HepG2 (cell line): ENCODE measurements at regions not wholly inside any gene's neighbourhood (a gene's known extent, or its start where the extent isn't known, plus 50 kb on each side); places are given as distances from the start of the nearest gene placed in this dataset.

Experiments used
- ATAC-seq: fragments of 200-7000 bp; cut with Tn5 transposase; 3 replicates; pipeline ENCODE4 v1.9.1; 2020; ENCODE audit warnings: mild to moderate bottlenecking, moderate library complexity
- BruUV-seq: library from RNA; stranded (reverse); fragments of 400-500 nt; replicated peaks from 2 replicates; lab custom pipeline; 2021; lab: Mats Ljungman, UMichigan
- CTCF ChIA-PET: fragments of 300-600 bp; formaldehyde crosslinking; extraction: SDS; loops from one replicate; lab custom pipeline; 2021; ENCODE audit warnings: low total read pairs, inconsistent platforms, low intra/inter-chr PET ratio; lab: Yijun Ruan, JAX
- POLR2A ChIA-PET: fragments of 350-600 bp; sonication (Branson Sonifier 250); formaldehyde crosslinking; loops from one replicate; lab custom pipeline; 2020; ENCODE audit warnings: antibody characterized with exemption, inconsistent platforms; lab: Yijun Ruan, JAX
- DNase-seq: peaks from one replicate; pipeline ENCODE4 v3.0.0-alpha.2; 2015; ENCODE audit warnings: low spot score
- FAIRE-seq: peaks from 3 replicates; lab custom pipeline; 2011; peaks lifted over from hg19 to GRCh38; lab: Jason Lieb, UNC
- H2AFZ ChIP-seq: one replicate; pipeline ENCODE4 v1.6.1; 2011; ENCODE audit warnings: low read length, inconsistent platforms
- H3K27ac ChIP-seq: fragments of 300-600 bp; 3 replicates; pipeline ENCODE4 v1.8.0; 2011; ENCODE audit warnings: mixed run types, mild to moderate bottlenecking, mixed read lengths, low read length, inconsistent platforms; ENCODE audit not compliant: insufficient read depth; ENCODE audit errors: extremely low read length
- H3K27me3 ChIP-seq, 2 experiments: fragments of 200-600 bp in 1 of 2; 2 replicates in 1 of 2; 3 replicates in 1 of 2; pipeline versions ENCODE4 v1.6.0 to v1.8.0; 2011; ENCODE audit warnings: low read length in 2 of 2, mild to moderate bottlenecking in 2 of 2, moderate library complexity in 2 of 2, inconsistent platforms in 1 of 2; ENCODE audit not compliant: insufficient read depth in 2 of 2, control insufficient read depth in 1 of 2
- H3K36me3 ChIP-seq, 2 experiments: fragments of 200-600 bp in 1 of 2; replicated peaks in 1 of 2; 2 replicates in 1 of 2; 3 replicates in 1 of 2; pipeline versions ENCODE4 v1.5.1 to v1.8.0; 2011; ENCODE audit warnings: low read length in 2 of 2, inconsistent platforms in 1 of 2; ENCODE audit not compliant: insufficient read depth in 2 of 2, control insufficient read depth in 1 of 2
- H3K4me1 ChIP-seq: 2 replicates; pipeline ENCODE4 v1.5.1; 2012; ENCODE audit warnings: low read length, inconsistent platforms; ENCODE audit not compliant: insufficient read depth
- H3K4me2 ChIP-seq: 2 replicates; pipeline ENCODE4 v1.6.0; 2011; ENCODE audit warnings: low read depth, low read length, inconsistent platforms
- H3K4me3 ChIP-seq, 3 experiments: fragments of 200-600 bp in 1 of 3; sonication (generic), shearing (Covaris generic) in 1 of 3; replicated peaks in 1 of 3; 2 replicates each; pipeline ENCODE4 v1.5.1; 2011 to 2016; ENCODE audit warnings: low read length in 3 of 3, inconsistent platforms in 2 of 3, low read depth in 2 of 3, mild to moderate bottlenecking in 2 of 3, control low read depth in 1 of 3, mixed read lengths in 1 of 3; ENCODE audit not compliant: insufficient read depth in 1 of 3
- H3K79me2 ChIP-seq: one replicate; pipeline ENCODE4 v1.6.1; 2011; ENCODE audit warnings: low read length, inconsistent platforms; ENCODE audit not compliant: insufficient read depth
- H3K9ac ChIP-seq: 2 replicates; pipeline ENCODE4 v1.6.0; 2011; ENCODE audit warnings: mild to moderate bottlenecking, low read depth, low read length, inconsistent platforms; ENCODE audit not compliant: insufficient read depth
- H3K9me3 ChIP-seq: 2 replicates; pipeline ENCODE4 v1.5.1; 2012; ENCODE audit warnings: mild to moderate bottlenecking, low read length
- H4K20me1 ChIP-seq: 2 replicates; pipeline ENCODE4 v1.6.0; 2011; ENCODE audit warnings: inconsistent platforms, mild to moderate bottlenecking, low read length, moderate library complexity; ENCODE audit not compliant: insufficient read depth
- ARNT ChIP-seq: fragments of 450-650 bp; IDR thresholded peaks from 2 replicates; pipeline ENCODE4 v1.6.1; 2017
- CENPT ChIP-seq: sonication (generic); formaldehyde crosslinking; IDR thresholded peaks from 2 replicates; pipeline ENCODE4 v1.8.0; 2022; ENCODE audit warnings: low read depth, mild to moderate bottlenecking, moderate library complexity, missing genetic modification reagents
- HNRNPK ChIP-seq: fragments of 200-400 bp; formaldehyde crosslinking; IDR thresholded peaks from 2 replicates; pipeline ENCODE4 v1.6.1; 2018; ENCODE audit warnings: low read length, low read depth, moderate library complexity, mild to moderate bottlenecking; ENCODE audit not compliant: poor library complexity, severe bottlenecking
- HOXA9 ChIP-seq: sonication (generic); formaldehyde crosslinking; IDR thresholded peaks from 2 replicates; pipeline ENCODE4 v1.8.1; 2022; ENCODE audit warnings: missing genetic modification reagents, mild to moderate bottlenecking, moderate library complexity, borderline replicate concordance
- KAT7 ChIP-seq: IDR thresholded peaks from 2 replicates; pipeline ENCODE4 v1.6.1; 2018; ENCODE audit warnings: borderline replicate concordance, missing compliant biosample characterization
- MATR3 ChIP-seq: sonication (generic); formaldehyde crosslinking; IDR thresholded peaks from 2 replicates; pipeline ENCODE4 v1.4.0; 2020; ENCODE audit warnings: missing genetic modification reagents
- MED1 ChIP-seq: sonication (generic); formaldehyde crosslinking; IDR thresholded peaks from 2 replicates; pipeline ENCODE4 v1.4.0; 2020; ENCODE audit warnings: missing genetic modification reagents
- MYPOP ChIP-seq: sonication (generic); formaldehyde crosslinking; IDR thresholded peaks from 2 replicates; pipeline ENCODE4 v1.8.1; 2023; ENCODE audit warnings: mild to moderate bottlenecking, moderate library complexity, missing genetic modification reagents
- TEAD3 ChIP-seq: optimal IDR thresholded peaks from 2 replicates; pipeline ENCODE3; 2016; ENCODE audit warnings: borderline replicate concordance
- TRIM24 ChIP-seq: sonication (generic); formaldehyde crosslinking; IDR thresholded peaks from 2 replicates; pipeline ENCODE4 v1.8.0; 2022; ENCODE audit warnings: mild to moderate bottlenecking, missing genetic modification reagents
- U2AF1 ChIP-seq: fragments of 200-400 bp; formaldehyde crosslinking; optimal IDR thresholded peaks from 2 replicates; pipeline ENCODE3; 2017; ENCODE audit warnings: mild to moderate bottlenecking, low read depth, low read length
- ZNF235 ChIP-seq: sonication (generic); formaldehyde crosslinking; IDR thresholded peaks from 2 replicates; pipeline ENCODE4 v1.8.1; 2023; ENCODE audit warnings: mild to moderate bottlenecking, missing genetic modification reagents, borderline replicate concordance
- ZNF24 ChIP-seq: fragments of 450-650 bp; IDR thresholded peaks from 2 replicates; pipeline ENCODE4 v1.6.1; 2017; ENCODE audit warnings: antibody characterized with exemption, mild to moderate bottlenecking
- ZNF512B ChIP-seq: sonication (generic); formaldehyde crosslinking; IDR thresholded peaks from 2 replicates; pipeline ENCODE4 v1.5.1; 2020; ENCODE audit warnings: missing genetic modification reagents, mild to moderate bottlenecking, borderline replicate concordance
- WGBS: methylation state at CpG from one replicate; pipeline ENCODE4 v1.1.6; 2017; ENCODE audit warnings: low lambda C conversion rate; 5-methylcytosine and 5-hydroxymethylcytosine counted together
- in situ Hi-C: cut with HindIII; loops from 2 replicates; pipeline ENCODE4 v1.10.0; 2017; ENCODE audit warnings: low pct_unique_long_range_greater_than_20kb; ENCODE audit not compliant: extremely low pct_ligation_motif_present
- intact Hi-C: fragments of 100-400 bp; cut with micrococcal nuclease; formaldehyde crosslinking; loops from one replicate; pipeline ENCODE4 v1.10.0; 2022; ENCODE audit not compliant: unreplicated experiment
- TF ChIP-seq, protein P1 (sequence below): sonication (generic); formaldehyde crosslinking; IDR thresholded peaks from 2 replicates; pipeline ENCODE4 v1.4.0; 2020; ENCODE audit warnings: missing genetic modification reagents

- FAIRE-seq: no peak
- WGBS: 0% methylated on average over 1 of the region's 1 CpG
Observed at GRCh38 chr4:79599691-79600090, 191.7 kb upstream of the GK2 start.

More at GRCh38 chr4:79599691-79600090, 191.7 kb upstream of the GK2 start:
- Histone ChIP-seq H3K79me2 (no peaks in the 10 kb centered on the region), H3K27me3 (no peaks in the 10 kb centered on the region), H4K20me1 (no peaks in the 10 kb centered on the region), H3K9ac (no peak overlapping the region), H3K4me3 (no peak overlapping the region), H3K4me1 (no peaks in the 10 kb centered on the region), H3K4me2 (no peak overlapping the region), H3K27ac (no peak overlapping the region), H2AFZ (no peak overlapping the region), H3K9me3 (no peaks in the 10 kb centered on the region), H3K36me3 (no peaks in the 10 kb centered on the region)
- no peak for TF ChIP-seq ARNT
- TF ChIP-seq MYPOP (CRISPR knock-in tag): no peak
- TF ChIP-seq KAT7 (CRISPR knock-in tag): no peak
- no peak for TF ChIP-seq CENPT
- TF ChIP-seq ZNF235 (CRISPR knock-in tag): no peak
- TF ChIP-seq TEAD3 (CRISPR knock-in tag): no peak
- no peak for TF ChIP-seq MED1
- TF ChIP-seq HNRNPK: no peak
- no peak for TF ChIP-seq HOXA9 (CRISPR knock-in tag)
- TF ChIP-seq TRIM24 (CRISPR knock-in tag): no peak
- TF ChIP-seq MATR3 (CRISPR knock-in tag): no peak
- no peak for TF ChIP-seq ZNF24
- no peak for TF ChIP-seq U2AF1
- TF ChIP-seq, protein P1, sequence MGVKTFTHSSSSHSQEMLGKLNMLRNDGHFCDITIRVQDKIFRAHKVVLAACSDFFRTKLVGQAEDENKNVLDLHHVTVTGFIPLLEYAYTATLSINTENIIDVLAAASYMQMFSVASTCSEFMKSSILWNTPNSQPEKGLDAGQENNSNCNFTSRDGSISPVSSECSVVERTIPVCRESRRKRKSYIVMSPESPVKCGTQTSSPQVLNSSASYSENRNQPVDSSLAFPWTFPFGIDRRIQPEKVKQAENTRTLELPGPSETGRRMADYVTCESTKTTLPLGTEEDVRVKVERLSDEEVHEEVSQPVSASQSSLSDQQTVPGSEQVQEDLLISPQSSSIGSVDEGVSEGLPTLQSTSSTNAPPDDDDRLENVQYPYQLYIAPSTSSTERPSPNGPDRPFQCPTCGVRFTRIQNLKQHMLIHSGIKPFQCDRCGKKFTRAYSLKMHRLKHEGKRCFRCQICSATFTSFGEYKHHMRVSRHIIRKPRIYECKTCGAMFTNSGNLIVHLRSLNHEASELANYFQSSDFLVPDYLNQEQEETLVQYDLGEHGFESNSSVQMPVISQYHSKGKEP (CRISPR knock-in tag): no peak
- no peak for TF ChIP-seq ZNF512B (CRISPR knock-in tag)
- ChIA-PET POLR2A (no interaction called here), CTCF (no interaction called here)
- no TSS peak for BruUV-seq
- ATAC-seq: no peak
- no peak for DNase-seq
- intact Hi-C loops (no loop called here), in situ Hi-C loops (loop anchor here (25.0 kb wide), 1 partner anchor 562 kb away; no protein-coding TSS in a partner anchor)
